ENCODE measurements at regions not wholly inside any gene's neighbourhood (a gene's known extent, or its start where the extent isn't known, plus 50 kb on each side); places are given as distances from the start of the nearest gene placed in this dataset.

- DNase-seq (no peak), ATAC-seq (no peak)
These were observed 459.9 kb downstream of the PIK3C3 start for GRCh38 chr18:42414756-42415454.

DNA sequence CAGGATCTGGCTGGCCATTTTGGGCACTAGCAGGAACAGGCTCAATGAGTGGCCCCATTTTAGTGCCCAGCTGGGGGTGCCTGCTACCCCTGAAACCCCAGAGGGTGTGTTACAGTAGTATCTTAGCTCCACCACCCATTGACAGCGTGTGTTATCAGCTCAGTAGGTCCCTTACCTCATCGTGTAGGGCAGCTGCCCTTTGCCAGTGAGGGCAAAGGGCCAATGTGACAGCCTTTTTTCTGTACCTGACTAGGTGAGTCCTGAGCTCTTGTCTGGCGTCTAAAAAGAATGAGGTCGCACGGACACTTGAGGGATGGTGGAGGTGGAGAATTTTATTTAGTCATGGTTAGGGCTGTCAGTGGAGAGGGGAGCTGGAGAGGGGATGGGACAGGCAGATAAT is 462.2 kb downstream of the PIK3C3 start:
- H3K27ac Mint-ChIP-seq, result no peak overlapping the region
- no peaks in the 10 kb centered on the region for H3K27me3 Mint-ChIP-seq
- H3K4me1 Mint-ChIP-seq, result no peaks in the 10 kb centered on the region
- H3K4me3 Mint-ChIP-seq, result no peak overlapping the region
- peaks cover 11% of the 10 kb centered on the region in 2 donors for H3K9me3 Mint-ChIP-seq
- ATAC-seq (no peak), DNase-seq (no peak)

More at GRCh38 chr18:42414756-42415454, 459.9 kb downstream of the PIK3C3 start:
- H3K9me3 Mint-ChIP-seq, result peaks cover 15 to 24% of the 10 kb centered on the region in 2 donors
- no peaks in the 10 kb centered on the region for H3K4me1 Mint-ChIP-seq
- no peaks in the 10 kb centered on the region for H3K27me3 Mint-ChIP-seq
- H3K4me3 Mint-ChIP-seq, result no peak overlapping the region
- H3K27ac Mint-ChIP-seq, result no peak overlapping the region

GRCh38 chr18:42418121-42418520 is 463.1 kb downstream of the PIK3C3 start:
- DNase-seq, result no peak

DNA sequence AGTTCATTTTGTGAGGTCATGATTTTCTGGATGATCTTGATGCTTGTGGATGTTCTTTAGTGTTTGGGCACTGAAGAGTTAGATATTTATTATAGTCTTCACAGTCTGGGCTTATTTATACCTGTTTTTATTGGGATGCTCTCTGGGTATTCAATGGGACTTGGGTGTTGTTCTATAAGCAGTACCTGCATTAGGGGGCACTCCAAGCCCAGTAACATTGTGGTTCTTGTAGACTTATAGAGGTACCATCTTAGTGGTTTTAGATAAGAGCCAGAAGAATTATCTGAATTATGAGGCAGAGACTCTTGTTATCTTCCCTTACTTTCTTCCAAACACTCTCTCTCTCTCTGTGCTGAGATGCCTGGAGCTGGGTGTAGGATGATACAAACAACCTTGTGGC is 470.0 kb downstream of the PIK3C3 start:
- peaks cover 5% of the 10 kb centered on the region in 2 donors for H3K9me3 Mint-ChIP-seq
- DNase-seq, result no peak
- no peaks in the 10 kb centered on the region for H3K4me1 Mint-ChIP-seq
- H3K27ac Mint-ChIP-seq, result no peak overlapping the region
- no peaks in the 10 kb centered on the region for H3K27me3 Mint-ChIP-seq
- no peak overlapping the region for H3K4me3 Mint-ChIP-seq
- no peak for ATAC-seq

More at GRCh38 chr18:42418121-42418520, 463.1 kb downstream of the PIK3C3 start:
- no peak for ATAC-seq
- Mint-ChIP-seq H3K9me3 (peaks cover 3 to 4% of the 10 kb centered on the region in 2 donors), H3K4me3 (no peak overlapping the region), H3K27ac (no peak overlapping the region), H3K27me3 (no peaks in the 10 kb centered on the region), H3K4me1 (no peaks in the 10 kb centered on the region)

DNA sequence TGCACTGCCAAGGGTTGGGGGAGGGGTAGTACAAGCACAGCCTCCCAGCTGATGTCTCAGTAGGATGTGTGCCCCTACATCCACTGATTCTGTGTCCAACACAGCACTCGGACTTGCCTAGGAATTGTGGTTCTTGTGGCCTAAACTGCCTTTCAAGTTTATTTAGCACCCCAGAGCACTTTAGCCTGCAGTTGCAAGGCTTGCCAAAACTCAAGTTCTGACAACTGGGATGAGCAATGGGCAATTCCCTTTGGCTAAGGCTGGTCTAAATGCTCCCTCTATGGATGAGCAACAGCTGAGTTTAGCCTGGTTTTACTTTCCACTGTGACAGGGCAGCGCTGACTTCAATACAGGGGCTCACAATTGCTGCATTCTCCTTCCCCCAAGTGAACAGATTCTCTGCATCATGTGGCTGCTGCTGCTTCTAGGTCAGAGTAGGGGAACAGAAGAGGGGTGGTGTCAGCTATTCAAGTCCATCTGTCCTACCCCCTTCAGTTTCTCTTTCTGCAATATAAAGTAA is 471.5 kb downstream of the PIK3C3 start:
- no peak overlapping the region for H3K4me3 Mint-ChIP-seq
- no peak for DNase-seq
- no peaks in the 10 kb centered on the region for H3K4me1 Mint-ChIP-seq
- no peak for ATAC-seq
- H3K27ac Mint-ChIP-seq, result no peak overlapping the region
- H3K27me3 Mint-ChIP-seq, result no peaks in the 10 kb centered on the region
- H3K9me3 Mint-ChIP-seq, result peaks cover 5 to 9% of the 10 kb centered on the region in 2 donors

DNA sequence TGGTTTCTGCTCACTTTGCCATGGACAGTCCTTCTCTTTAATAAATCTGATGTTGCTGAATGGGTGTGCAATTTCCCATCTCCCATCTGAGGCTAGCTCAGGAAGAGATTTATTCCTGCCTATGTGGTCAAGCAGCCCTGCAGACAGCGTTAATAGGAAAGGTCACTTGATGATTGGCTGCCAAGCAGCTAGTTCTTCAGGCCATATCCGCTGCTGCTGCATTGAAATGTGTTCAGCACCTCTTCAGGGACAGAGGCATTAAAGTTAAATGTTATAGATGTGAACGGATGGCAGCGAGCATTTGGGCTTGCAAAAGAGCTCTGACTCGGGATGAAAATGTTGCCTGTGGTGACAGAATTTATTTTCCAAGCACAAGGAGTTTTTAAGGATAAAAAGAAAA is 474.2 kb downstream of the PIK3C3 start:
- no peak overlapping the region for H3K27ac Mint-ChIP-seq
- H3K27me3 Mint-ChIP-seq, result no peaks in the 10 kb centered on the region
- peaks cover 0 to 9% of the 10 kb centered on the region in 2 donors for H3K9me3 Mint-ChIP-seq
- no peak overlapping the region for H3K4me3 Mint-ChIP-seq
- H3K4me1 Mint-ChIP-seq, result no peaks in the 10 kb centered on the region
- DNase-seq (no peak), ATAC-seq (no peak)

GRCh38 chr18:42436222-42436765 is 481.3 kb downstream of the PIK3C3 start:
- DNase-seq, result no peak
- H3K27me3 Mint-ChIP-seq, result no peaks in the 10 kb centered on the region
- H3K4me3 Mint-ChIP-seq, result no peak overlapping the region
- H3K9me3 Mint-ChIP-seq, result no peaks in the 10 kb centered on the region
- no peak overlapping the region for H3K27ac Mint-ChIP-seq
- H3K4me1 Mint-ChIP-seq, result no peaks in the 10 kb centered on the region
- ATAC-seq, result no peak

GRCh38 chr18:42437001-42437400 is 482.0 kb downstream of the PIK3C3 start:
- no peak overlapping the region for H3K4me3 Mint-ChIP-seq
- no peak for DNase-seq
- ATAC-seq, result no peak
- no peaks in the 10 kb centered on the region for H3K27me3 Mint-ChIP-seq
- peaks cover 0 to 2% of the 10 kb centered on the region in 2 donors for H3K9me3 Mint-ChIP-seq
- H3K4me1 Mint-ChIP-seq, result no peaks in the 10 kb centered on the region
- no peak overlapping the region for H3K27ac Mint-ChIP-seq

GRCh38 chr18:42437646-42438045 is 482.6 kb downstream of the PIK3C3 start:
- Mint-ChIP-seq H3K27me3 (no peaks in the 10 kb centered on the region), H3K9me3 (peaks cover 0 to 8% of the 10 kb centered on the region in 2 donors), H3K4me3 (no peak overlapping the region), H3K4me1 (no peaks in the 10 kb centered on the region), H3K27ac (no peak overlapping the region)
- DNase-seq (no peak), ATAC-seq (no peak)

- no peak overlapping the region for H3K27ac Mint-ChIP-seq
- ATAC-seq, result no peak
These were observed 487.6 kb downstream of the PIK3C3 start for GRCh38 chr18:42442656-42443055.

DNA sequence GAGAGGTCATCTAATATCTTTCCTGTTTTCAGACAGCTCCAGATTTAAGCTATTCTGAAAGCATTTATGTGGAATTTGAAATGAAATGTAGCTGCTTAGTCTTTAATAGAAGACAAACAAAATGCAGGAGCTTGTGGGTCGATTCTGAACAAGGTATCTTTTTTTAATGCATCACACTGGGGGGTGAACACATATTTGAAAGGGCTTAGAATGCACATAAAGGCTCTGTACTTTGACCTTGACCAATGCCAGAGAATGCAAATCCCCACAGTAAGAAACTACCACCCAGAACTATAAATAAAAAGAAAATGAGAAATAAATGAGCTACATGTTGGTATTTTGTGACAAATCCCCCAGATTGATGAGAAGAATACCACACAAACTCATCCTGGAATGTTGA is 489.3 kb downstream of the PIK3C3 start:
- H3K4me1 Mint-ChIP-seq, result no peaks in the 10 kb centered on the region
- DNase-seq (no peak), ATAC-seq (no peak)
- H3K27ac Mint-ChIP-seq, result no peak overlapping the region
- H3K9me3 Mint-ChIP-seq, result peaks cover 19 to 49% of the 10 kb centered on the region in 2 donors
- H3K27me3 Mint-ChIP-seq, result no peaks in the 10 kb centered on the region
- H3K4me3 Mint-ChIP-seq, result no peak overlapping the region

More at GRCh38 chr18:42442656-42443055, 487.6 kb downstream of the PIK3C3 start:
- DNase-seq, result no peak
- Mint-ChIP-seq H3K4me1 (no peaks in the 10 kb centered on the region), H3K9me3 (peaks cover 11 to 35% of the 10 kb centered on the region in 2 donors), H3K27me3 (no peaks in the 10 kb centered on the region), H3K4me3 (no peak overlapping the region)

DNA sequence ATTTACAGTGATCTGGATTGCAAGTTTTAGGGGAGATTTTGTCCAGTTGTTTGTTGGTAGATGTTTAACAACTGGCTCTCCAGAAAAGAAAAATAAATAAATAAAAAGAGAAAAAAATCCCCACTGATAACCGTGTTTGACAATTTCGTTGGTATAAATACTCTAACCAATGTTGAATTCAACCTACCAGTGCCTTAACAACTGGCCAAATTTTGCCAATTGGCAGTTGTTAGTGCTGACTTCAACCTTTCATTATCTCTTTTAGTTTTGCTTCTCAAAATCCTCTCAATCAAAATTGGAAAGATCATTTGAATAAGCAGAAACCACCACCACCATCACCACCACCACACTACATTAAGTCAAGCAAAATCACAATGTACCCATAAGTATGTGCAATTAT is 490.3 kb downstream of the PIK3C3 start:
- Mint-ChIP-seq H3K27ac (no peak overlapping the region), H3K4me3 (no peak overlapping the region), H3K27me3 (no peaks in the 10 kb centered on the region), H3K9me3 (peaks cover 19 to 49% of the 10 kb centered on the region in 2 donors), H3K4me1 (no peaks in the 10 kb centered on the region)
- ATAC-seq (no peak), DNase-seq (no peak)

- ATAC-seq, result no peak
- no peak overlapping the region for H3K4me3 Mint-ChIP-seq
- no peak overlapping the region for H3K27ac Mint-ChIP-seq
- no peaks in the 10 kb centered on the region for H3K27me3 Mint-ChIP-seq
- H3K4me1 Mint-ChIP-seq, result no peaks in the 10 kb centered on the region
- H3K9me3 Mint-ChIP-seq, result peaks cover 19 to 49% of the 10 kb centered on the region in 2 donors
- no peak for DNase-seq
These were observed 491.2 kb downstream of the PIK3C3 start for GRCh38 chr18:42446195-42446594.

- no peaks in the 10 kb centered on the region for H3K4me1 Mint-ChIP-seq
- no peak for ATAC-seq
- no peak overlapping the region for H3K4me3 Mint-ChIP-seq
- H3K9me3 Mint-ChIP-seq, result peaks cover 19 to 40% of the 10 kb centered on the region in 2 donors
- H3K27me3 Mint-ChIP-seq, result no peaks in the 10 kb centered on the region
- DNase-seq, result no peak
- H3K27ac Mint-ChIP-seq, result no peak overlapping the region
These were observed 492.7 kb downstream of the PIK3C3 start for GRCh38 chr18:42447688-42448087.

GRCh38 chr18:42458226-42458625 is 503.2 kb downstream of the PIK3C3 start:
- peaks cover 0 to 7% of the 10 kb centered on the region in 2 donors for H3K9me3 Mint-ChIP-seq
- no peaks in the 10 kb centered on the region for H3K4me1 Mint-ChIP-seq
- no peak overlapping the region for H3K27ac Mint-ChIP-seq
- H3K27me3 Mint-ChIP-seq, result no peaks in the 10 kb centered on the region
- ATAC-seq (no peak), DNase-seq (no peak)
- no peak overlapping the region for H3K4me3 Mint-ChIP-seq

DNA sequence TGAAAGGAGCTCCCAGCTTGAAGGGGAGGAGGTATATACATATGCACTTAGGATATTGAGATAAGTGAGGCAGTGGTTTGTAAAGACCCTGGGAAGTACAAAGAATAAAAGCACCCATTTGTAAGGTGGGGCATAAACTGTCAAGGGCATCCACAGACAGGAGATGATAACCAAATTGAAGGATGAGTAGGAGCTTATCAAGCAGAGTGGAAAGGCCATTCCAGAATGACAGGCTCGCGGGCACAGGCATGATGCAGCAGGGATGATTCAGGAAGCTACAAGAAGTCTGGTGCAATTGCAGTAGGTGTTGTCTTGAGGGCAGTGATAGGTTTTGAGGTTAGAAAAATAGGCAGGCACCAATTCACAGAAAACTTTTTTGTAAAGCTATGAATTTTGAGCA is 504.8 kb downstream of the PIK3C3 start:
- no peaks in the 10 kb centered on the region for H3K9me3 Mint-ChIP-seq
- no peak overlapping the region for H3K27ac Mint-ChIP-seq
- no peak overlapping the region for H3K4me3 Mint-ChIP-seq
- no peaks in the 10 kb centered on the region for H3K27me3 Mint-ChIP-seq
- no peak for ATAC-seq
- DNase-seq, result no peak
- no peaks in the 10 kb centered on the region for H3K4me1 Mint-ChIP-seq
